ENCODE measurements at regions not wholly inside any gene's neighbourhood (a gene's known extent, or its start where the extent isn't known, plus 50 kb on each side); places are given as distances from the start of the nearest gene placed in this dataset.

DNA sequence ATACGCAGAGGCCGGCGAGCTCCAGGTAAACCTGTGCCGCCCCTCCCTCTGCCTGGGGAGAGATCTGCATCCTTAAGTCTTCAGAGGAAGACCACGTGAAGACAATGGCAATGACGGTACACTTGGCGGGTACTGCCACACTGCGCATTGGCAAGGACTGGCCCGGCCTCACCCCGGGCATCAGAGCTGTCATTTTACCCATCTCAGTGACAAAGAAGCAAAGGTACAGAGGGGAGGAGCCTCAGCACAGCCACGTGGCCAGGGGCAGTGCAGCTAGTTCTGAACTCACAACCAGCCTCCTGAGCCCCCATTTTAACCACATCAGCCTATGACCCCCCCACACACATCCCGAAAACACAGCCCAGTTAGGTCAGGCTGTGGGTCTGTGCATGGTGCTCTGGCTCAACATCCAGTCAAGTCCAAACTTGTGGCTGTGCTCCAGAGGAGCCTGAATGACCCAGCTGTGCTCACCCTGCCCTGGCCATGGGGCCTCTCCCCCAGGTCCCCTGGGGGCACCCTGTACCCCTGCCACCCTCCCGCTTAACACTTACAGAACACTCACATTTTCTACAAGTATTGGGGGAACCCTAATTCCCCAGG lies 80.6 kb downstream of the C16orf95 start:
- no peak overlapping the region for H3K27ac ChIP-seq (ENCODE audit: low read length)
- no peak for ATAC-seq (ENCODE audit: insufficient read depth, low read depth)
- H4K20me1 ChIP-seq (ENCODE audit: insufficient read depth, low read length) = no peaks in the 10 kb centered on the region; the same call in 1 of the 2 replicates
- no peak overlapping the region for H3K4me2 ChIP-seq (ENCODE audit: insufficient read depth, low read length)
- no peaks in the 10 kb centered on the region for H3K9me3 ChIP-seq (ENCODE audit: insufficient read depth, low read length, severe bottlenecking)
- no peak overlapping the region for H3K4me3 ChIP-seq (ENCODE audit: low read depth in 1 of 2, low read length in 2 of 2)
- no peaks in the 10 kb centered on the region for H3K36me3 ChIP-seq (ENCODE audit: insufficient read depth, low read length)
- H3K4me1 ChIP-seq (ENCODE audit: insufficient read depth, low read length) = no peaks in the 10 kb centered on the region
- no peak overlapping the region for H2AFZ ChIP-seq (ENCODE audit: low read depth, low read length)
- no peaks in the 10 kb centered on the region for H3K79me2 ChIP-seq (ENCODE audit: insufficient read depth, low read length)
- no peak overlapping the region for H3K9ac ChIP-seq (ENCODE audit: low read depth, low read length)
- DNase-seq = no peak
- TF ChIP-seq, protein P1, sequence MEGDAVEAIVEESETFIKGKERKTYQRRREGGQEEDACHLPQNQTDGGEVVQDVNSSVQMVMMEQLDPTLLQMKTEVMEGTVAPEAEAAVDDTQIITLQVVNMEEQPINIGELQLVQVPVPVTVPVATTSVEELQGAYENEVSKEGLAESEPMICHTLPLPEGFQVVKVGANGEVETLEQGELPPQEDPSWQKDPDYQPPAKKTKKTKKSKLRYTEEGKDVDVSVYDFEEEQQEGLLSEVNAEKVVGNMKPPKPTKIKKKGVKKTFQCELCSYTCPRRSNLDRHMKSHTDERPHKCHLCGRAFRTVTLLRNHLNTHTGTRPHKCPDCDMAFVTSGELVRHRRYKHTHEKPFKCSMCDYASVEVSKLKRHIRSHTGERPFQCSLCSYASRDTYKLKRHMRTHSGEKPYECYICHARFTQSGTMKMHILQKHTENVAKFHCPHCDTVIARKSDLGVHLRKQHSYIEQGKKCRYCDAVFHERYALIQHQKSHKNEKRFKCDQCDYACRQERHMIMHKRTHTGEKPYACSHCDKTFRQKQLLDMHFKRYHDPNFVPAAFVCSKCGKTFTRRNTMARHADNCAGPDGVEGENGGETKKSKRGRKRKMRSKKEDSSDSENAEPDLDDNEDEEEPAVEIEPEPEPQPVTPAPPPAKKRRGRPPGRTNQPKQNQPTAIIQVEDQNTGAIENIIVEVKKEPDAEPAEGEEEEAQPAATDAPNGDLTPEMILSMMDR (IDR thresholded peaks at IDR 0.05; ENCODE audit: borderline replicate concordance, extremely low read depth, low read length, poor library complexity, severe bottlenecking) = no peak
- TF ChIP-seq EZH2 (IDR thresholded peaks at IDR 0.05; ENCODE audit: borderline replicate concordance, low read depth, low read length, severe bottlenecking) = no peak
- peaks cover 4% of the 10 kb centered on the region for H3K27me3 ChIP-seq (ENCODE audit: insufficient read depth, low read length, poor library complexity)

GRCh38 chr16:87238361-87238715 lies 78.9 kb downstream of the C16orf95 start:
- Histone ChIP-seq H4K20me1 (ENCODE audit: insufficient read depth, low read length) (no peaks in the 10 kb centered on the region), H3K27me3 (ENCODE audit: insufficient read depth, low read length, poor library complexity) (peaks cover 4% of the 10 kb centered on the region), H3K4me1 (ENCODE audit: insufficient read depth, low read length) (no peaks in the 10 kb centered on the region), H3K9ac (ENCODE audit: low read depth, low read length) (no peak overlapping the region), H3K4me2 (ENCODE audit: insufficient read depth, low read length) (no peak overlapping the region), H2AFZ (ENCODE audit: low read depth, low read length) (no peak overlapping the region), H3K36me3 (ENCODE audit: insufficient read depth, low read length) (no peaks in the 10 kb centered on the region), H3K9me3 (ENCODE audit: insufficient read depth, low read length, severe bottlenecking) (no peaks in the 10 kb centered on the region), H3K79me2 (ENCODE audit: insufficient read depth, low read length) (no peaks in the 10 kb centered on the region), H3K4me3 (ENCODE audit: low read depth in 1 of 2, low read length in 2 of 2) (no peak overlapping the region), H3K27ac (ENCODE audit: low read length) (no peak overlapping the region)
- TF ChIP-seq, protein P1 (IDR thresholded peaks at IDR 0.05; ENCODE audit: borderline replicate concordance, extremely low read depth, low read length, poor library complexity, severe bottlenecking) = no peak
- TF ChIP-seq EZH2 (IDR thresholded peaks at IDR 0.05; ENCODE audit: borderline replicate concordance, low read depth, low read length, severe bottlenecking) = no peak
- no peak for ATAC-seq (ENCODE audit: insufficient read depth, low read depth)
- DNase-seq = no peak

- Histone ChIP-seq H3K4me3 (ENCODE audit: low read depth in 1 of 2, low read length in 2 of 2) (no peak overlapping the region), H3K36me3 (ENCODE audit: insufficient read depth, low read length) (no peaks in the 10 kb centered on the region), H3K27me3 (ENCODE audit: insufficient read depth, low read length, poor library complexity) (peaks cover 4% of the 10 kb centered on the region), H3K79me2 (ENCODE audit: insufficient read depth, low read length) (no peaks in the 10 kb centered on the region), H4K20me1 (ENCODE audit: insufficient read depth, low read length) (no peaks in the 10 kb centered on the region), H3K27ac (ENCODE audit: low read length) (no peak overlapping the region), H2AFZ (ENCODE audit: low read depth, low read length) (no peak overlapping the region), H3K4me1 (ENCODE audit: insufficient read depth, low read length) (no peaks in the 10 kb centered on the region), H3K9ac (ENCODE audit: low read depth, low read length) (no peak overlapping the region), H3K4me2 (ENCODE audit: insufficient read depth, low read length) (no peak overlapping the region), H3K9me3 (ENCODE audit: insufficient read depth, low read length, severe bottlenecking) (no peaks in the 10 kb centered on the region)
- DNase-seq = no peak
- TF ChIP-seq, protein P1 (IDR thresholded peaks at IDR 0.05; ENCODE audit: borderline replicate concordance, extremely low read depth, low read length, poor library complexity, severe bottlenecking) = no peak
- no peak for TF ChIP-seq EZH2 (IDR thresholded peaks at IDR 0.05; ENCODE audit: borderline replicate concordance, low read depth, low read length, severe bottlenecking)
- no peak for ATAC-seq (ENCODE audit: insufficient read depth, low read depth)
Observed at GRCh38 chr16:87239545-87239944, 77.6 kb downstream of the C16orf95 start.
